EL (cell line): ENCODE measurements at regions not wholly inside any gene's neighbourhood (a gene's known extent, or its start where the extent isn't known, plus 50 kb on each side); places are given as distances from the start of the nearest gene placed in this dataset.

Source experiments
- DNase-seq: peaks from one replicate; pipeline ENCODE4 v3.0.0-alpha.2; 2016

DNA sequence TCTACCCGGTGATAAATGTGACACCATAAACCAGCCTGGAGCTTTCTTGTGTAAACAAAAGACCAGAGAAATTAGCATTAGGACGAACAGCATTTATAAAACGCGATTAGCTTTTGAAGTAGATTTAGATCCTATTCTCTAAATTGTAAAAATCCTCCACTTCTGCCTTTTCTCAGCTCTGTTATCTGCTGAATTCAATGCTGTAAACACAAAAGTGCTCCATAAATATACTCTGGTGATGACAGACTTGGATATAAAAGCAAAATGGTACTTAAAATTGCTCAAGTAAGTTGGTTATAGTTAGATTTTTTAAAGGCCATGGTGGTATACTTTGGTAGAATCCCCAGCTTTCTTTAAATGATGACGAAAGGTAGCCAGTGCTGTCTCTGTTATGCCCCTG lies 114.6 kb upstream of the RMST start:
- DNase-seq, result no peak

DNA sequence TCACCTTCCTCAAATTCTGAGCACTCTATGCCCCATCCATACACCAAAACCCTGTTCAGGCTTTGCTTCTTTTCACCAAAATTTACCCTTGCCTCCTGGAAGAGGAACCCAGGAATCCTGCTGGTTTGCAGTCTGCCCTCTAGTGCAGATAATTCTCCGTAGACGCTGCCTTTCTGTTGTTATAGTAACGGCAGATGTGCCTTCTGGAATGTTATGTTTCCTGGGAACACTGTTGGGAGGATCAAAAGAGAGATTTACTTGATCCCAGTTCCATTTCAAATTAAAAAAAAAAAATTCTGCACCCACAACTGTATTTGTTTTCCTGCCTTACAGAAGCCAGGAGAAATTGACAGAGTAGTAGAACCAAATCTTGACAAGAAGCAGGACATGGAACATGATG lies 104.2 kb upstream of the RMST start:
- no peak for DNase-seq

DNA sequence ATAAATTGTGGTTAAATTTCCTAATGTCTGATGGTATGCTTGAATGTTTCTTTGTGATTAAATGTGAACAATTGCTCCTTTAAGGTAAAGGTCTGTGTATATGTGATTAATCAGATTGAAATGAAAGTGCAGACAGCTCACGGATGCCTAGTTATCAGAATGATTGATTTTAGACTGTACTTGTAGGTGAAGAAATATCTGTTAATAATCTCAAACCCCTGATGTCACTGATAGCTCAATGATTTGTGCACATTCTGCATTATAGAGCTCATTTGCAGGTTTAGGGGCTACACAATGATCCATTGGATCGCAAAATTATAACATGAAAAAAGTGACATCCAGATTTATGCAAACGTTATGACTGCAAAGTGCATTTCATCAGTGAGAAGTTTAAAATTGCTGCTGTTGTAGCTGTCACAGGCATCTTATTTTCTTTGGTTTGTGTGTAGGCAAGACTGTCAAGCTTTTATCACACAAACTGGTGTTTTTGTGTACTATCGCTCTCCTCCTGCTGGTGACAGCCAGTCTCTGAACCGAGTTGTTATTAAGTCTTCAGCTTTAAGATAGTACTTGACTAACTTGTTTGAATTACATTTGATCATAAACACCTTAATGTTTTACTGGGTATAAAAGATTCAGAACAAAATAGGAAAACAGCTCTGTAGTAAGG lies 103.4 kb upstream of the RMST start:
- no peak for DNase-seq

DNA sequence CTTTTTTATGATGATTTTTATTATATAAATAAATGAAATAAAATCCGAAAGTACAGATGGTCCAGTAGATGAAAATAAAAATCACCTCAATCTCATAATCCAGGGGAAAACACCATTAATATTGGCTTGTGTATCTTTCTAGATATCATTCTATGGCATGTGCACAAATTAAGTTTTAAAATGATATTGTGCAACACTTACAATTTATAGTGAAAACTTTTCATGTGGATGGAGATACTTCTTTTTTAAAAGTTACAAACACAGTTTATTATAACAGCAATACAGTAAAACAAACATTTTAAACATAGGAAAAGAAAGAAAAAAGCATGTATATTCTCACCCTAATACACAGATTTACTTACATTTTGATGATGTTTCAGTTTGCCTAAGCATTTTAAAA lies 98.9 kb upstream of the RMST start:
- DNase-seq, result no peak

DNA sequence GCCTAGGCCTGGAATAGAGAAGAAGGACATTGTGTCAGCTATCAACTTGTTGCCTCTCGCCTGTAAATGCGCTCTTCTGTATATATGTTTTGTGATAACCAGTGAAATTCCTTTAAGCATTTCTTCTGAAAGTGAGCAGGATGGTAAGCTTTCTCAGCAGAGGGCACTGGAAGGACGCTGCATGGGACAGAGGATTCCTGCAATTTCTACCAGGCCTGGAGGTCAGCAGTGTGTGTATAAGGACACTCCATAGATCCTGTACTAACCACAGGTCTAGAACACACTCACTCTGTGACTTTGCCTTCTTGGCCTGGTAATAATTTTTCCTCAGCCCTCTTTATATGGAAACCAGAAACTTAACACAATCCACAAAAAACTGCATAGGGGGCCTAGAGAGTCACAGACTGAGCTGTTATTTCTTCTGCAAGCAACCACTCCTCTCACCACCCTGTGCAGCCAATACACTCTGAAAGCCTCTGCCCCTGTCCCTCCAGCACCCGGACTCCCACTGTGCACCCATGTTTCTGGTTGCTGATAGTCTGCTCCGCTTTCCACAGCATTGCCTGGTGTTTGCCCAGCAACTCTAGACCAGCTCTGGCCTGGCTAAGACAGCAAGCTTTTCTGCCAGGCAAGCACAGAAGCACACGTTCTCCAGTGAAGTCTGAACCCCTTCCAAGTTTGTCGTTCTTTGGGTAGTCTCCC lies 94.0 kb upstream of the RMST start:
- no peak for DNase-seq

DNA sequence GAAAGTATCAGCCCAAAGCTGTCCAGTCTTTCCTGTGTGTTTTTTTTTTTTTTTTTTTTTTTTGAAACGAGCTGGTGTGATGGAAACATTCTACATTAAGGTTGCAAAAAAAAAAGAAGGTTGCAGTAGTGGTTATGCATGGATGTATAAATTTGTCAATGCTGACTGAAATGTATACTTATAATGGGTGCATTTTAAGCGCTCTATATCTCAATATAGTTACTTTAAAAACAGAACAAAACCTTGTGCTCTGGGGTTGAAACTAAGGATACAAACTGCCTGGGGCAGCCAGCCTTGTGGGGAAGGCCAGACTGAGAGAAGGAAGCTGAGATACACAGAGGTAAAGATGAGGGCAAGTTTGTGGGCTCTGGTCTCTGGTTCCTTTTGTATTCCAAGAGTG lies 87.3 kb upstream of the RMST start:
- no peak for DNase-seq

DNA sequence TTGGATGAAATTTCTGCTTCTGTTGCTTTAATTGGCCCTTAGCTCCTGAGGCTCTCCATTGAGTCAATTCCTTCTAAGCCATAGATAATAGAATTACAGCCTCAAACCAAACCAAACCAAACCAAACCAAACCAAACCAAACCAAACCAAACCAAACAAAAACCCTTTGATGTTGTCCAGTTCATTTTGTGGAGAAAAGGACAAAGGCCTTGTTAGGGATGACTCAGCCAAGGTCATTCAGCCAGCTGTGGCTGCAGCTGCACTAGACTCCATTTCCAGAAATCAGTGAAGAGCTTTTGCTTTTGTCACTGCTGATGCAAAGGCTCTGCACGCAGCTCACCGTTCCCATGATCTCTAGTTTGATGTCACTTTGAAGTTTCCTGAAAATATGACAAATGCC lies 82.2 kb upstream of the RMST start:
- DNase-seq, result no peak

DNA sequence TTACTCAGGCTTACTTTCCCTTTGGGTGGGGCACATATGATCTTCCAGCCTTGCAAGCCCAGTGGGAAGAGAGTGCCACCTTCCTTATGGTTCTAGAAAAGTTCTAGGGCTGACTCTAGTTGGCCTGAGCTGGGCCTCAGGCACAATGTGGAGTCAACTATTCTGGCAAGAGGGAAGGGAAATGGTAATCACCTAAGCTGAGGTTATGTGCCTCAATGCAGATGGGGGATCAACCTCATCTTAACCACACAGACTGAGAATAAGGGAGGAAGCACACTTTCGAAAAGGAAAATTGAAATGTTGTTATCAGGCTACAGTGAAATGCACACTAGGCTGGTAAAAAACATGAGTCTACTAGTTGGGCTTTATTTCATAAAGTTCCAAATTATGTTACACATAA lies 77.5 kb upstream of the RMST start:
- no peak for DNase-seq

DNA sequence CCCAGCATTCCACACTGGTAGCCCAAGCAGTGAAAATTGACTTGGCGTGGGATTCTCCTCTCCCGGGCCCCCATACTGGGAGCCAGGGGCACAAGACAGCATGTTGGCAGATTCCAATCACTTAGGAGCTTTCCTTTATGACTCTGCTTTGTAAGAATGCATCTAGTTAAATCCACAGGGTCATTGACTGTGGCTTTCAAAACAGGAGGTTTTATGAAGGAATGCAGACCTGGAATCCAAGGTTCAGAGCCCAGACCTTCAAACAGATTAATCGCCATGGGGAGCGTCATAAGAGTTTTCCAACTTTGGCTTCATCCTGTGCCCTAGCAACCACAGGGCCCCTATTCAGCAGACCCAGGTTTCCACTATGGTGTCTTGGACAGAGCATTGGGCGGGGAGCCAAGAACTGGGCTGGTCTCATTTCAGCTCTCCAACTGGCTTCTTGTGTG lies 76.4 kb upstream of the RMST start:
- DNase-seq, result no peak

DNA sequence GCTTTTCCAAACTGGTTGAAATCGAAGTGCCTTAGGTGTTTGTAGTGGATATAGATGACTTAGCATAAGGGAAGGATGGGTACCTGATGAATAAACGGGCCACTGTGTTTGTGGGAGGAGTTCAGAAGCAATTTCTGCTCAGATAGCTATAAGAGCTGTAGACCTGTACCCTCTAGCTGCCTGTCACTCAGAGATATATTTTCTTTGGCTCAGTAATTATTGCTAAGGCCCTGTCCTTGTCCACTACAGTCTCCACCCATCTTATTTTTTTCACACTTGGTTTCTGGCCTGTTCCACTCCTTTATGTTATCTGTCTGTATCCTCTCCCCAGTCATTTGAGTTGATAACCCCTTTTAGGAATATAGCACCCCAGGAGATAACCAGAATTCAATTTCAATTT lies 74.8 kb upstream of the RMST start:
- DNase-seq, result no peak

DNA sequence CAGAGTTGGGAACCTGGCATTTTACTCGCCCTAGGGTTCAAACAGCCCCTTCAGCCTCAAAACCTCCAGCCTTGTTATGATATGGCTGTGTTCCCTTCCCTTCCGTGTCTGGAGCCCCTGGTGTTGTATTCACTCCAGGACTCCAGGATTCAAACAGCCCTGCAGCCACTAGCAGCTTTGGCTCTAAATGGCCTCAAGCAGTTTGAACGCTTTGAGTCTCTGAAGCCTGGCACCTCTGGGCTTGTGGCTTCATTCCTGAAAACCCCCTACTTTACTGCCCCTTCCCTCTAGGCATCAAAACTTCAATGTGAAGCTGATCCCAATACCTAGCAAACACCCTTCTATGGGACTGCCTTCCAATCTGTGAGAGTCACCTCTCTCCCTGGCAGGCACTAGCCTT lies 67.9 kb upstream of the RMST start:
- DNase-seq, result no peak

DNA sequence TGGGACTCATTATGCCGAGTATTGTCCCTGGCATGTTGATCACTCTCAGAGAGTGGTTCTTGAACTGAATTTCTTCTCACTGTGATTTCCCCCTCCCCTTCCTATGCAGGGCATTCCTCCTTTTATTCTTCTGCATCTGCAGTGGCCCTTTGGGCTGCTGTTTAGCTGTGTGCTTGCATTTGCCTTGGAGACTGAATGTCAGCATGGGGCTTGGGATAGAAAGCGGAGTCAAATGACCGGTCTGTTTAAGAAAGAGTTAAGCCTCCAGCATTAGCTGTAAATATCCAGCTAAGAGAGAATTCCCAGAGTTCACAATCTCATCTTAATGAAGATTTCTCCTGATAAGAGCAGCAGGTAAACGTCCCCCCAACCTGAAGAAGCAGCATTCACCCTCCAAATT lies 65.6 kb upstream of the RMST start:
- DNase-seq, result no peak

DNA sequence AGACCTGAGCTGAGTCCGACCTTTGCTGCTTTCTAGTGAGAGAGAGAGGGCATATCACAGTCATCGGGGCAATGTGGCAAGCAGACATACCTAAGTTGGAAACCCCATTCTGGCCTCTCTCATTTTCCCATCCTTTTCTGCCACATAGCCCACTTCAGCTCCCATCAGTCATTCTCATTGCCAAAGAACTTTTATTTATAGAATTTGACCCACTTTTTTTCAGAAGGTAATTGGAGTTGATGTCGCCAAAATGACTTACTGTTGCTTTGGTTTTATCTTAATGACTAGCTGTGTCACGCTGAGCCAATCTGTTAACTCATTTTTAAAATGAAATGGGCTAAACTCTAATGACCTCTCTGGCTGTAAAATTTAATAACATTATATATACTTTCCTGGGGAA lies 63.9 kb upstream of the RMST start:
- DNase-seq, result no peak

DNA sequence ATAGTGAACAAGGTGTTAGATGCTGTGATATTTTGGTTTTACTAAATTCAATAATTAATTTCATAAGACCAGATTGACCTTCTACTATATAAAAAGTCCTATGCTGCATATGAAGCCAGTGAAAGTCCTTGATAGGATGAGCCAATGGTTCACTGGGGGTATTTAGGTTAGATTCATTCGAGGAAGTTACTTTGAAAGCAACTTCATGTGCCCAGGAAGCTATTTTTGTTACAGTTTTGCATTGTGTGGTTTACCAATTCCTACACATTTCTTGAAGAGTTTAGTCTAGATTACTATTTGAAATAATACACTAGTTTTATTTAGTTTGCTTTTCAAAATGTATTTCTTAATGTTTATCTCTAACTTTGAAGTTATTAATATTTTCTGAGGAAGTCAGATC lies 58.5 kb upstream of the RMST start:
- DNase-seq, result no peak

DNA sequence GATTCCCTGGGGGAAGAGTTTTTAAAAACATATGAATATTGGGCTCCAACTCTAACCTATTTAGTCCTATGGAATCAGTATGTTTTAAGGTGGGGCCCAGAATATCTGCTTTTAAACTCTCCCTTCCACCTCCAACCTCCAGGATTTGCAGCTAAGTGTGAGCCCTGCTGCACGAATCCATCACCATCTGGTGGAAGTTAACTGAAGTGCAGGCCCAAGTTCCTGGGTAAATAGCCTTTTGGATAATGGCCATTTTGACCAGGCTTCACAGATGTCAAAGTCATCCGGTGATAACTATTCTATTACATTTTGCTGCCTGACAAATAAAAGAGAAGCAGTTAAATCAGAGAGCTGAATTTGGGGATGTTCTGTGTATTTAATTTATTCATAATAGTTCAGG lies 58.1 kb upstream of the RMST start:
- peak; percentile 16 for DNase-seq

DNA sequence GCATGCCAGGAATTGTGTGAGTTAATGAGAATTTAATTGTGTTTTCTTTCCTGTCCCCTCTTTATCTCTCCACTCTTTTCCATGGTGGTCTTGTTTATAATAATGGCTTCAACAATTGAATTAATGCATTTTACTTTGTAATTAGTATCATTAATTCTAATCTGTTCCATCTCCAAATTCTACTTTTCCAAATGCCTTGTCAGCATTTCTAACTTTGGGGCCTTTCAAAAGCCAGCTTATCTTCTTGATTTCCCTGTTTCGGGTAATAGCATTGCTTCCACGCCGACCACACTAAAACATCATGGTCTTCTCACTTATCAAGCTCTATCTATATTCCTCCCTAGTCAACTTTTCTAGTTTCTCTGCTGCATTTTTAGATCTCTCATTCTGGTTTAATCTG lies 54.2 kb upstream of the RMST start:
- DNase-seq, result no peak

DNA sequence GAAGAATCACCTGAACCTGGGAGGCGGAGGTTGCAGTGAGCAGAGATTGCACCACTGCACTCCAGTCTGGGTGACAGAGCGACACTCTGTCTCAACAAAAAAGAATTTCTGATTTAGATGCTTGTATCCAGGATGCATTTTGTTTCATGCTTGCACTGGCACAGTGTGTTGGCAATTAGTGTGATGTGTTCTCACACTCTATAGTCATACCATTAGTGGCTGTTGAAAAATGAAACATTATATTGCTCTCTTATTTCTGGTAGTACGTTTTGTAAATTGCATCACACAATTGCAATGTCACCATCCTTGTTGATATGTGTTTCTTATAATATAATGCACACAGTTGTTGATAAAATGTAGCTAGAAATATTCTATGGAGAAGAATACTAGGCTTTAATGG lies 51.3 kb upstream of the RMST start:
- no peak for DNase-seq
